CD4-positive, alpha-beta T cell treated with Interleukin-2 at 100 ng/mL for 4 hours (primary cell): ENCODE measurements at regions not wholly inside any gene's neighbourhood (a gene's known extent, or its start where the extent isn't known, plus 50 kb on each side); places are given as distances from the start of the nearest gene placed in this dataset.

Source experiments
- DNase-seq: peaks from one replicate; pipeline ENCODE4 v3.0.0-alpha.2; 2020; ENCODE audit warnings: low spot score

DNA sequence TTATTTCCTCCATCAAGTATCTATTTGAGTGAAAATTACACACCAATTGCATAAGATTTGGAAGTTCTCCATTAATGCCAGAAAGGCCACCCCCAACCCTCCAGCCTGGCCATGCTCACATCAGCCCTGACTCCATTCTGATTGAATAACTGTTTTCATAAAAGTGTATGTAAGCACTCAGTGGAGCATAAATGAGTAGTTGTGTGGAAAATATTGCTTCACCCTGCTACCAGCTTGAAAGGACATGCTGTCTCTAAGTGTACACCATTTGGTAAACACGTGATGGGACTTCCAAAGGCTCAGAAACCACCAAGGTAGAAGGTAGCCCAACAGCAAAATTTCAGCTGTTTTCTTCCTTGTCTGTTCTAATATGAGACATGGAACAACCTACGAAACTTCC lies 393.8 kb downstream of the ZNF385D start:
- no peak for DNase-seq

DNA sequence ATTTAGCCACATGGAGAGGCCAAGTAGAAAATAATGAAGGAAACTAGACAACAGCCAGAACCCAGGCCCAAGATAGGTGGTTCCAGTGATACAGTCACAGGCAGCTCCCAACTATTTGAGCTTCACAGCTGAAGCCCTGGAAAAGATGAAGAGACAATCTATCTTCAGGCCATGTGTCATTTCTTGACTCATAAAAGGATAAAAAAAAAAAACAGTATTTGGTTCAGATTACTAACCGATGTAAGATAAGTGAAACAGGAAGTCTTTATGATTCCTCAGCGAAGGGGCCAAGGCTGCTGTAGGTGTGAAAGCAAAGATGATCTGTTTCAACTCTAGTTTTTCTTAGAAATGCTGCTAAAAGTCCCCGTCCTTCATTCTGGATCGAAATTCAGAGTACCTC lies 394.6 kb downstream of the ZNF385D start:
- no peak for DNase-seq

DNA sequence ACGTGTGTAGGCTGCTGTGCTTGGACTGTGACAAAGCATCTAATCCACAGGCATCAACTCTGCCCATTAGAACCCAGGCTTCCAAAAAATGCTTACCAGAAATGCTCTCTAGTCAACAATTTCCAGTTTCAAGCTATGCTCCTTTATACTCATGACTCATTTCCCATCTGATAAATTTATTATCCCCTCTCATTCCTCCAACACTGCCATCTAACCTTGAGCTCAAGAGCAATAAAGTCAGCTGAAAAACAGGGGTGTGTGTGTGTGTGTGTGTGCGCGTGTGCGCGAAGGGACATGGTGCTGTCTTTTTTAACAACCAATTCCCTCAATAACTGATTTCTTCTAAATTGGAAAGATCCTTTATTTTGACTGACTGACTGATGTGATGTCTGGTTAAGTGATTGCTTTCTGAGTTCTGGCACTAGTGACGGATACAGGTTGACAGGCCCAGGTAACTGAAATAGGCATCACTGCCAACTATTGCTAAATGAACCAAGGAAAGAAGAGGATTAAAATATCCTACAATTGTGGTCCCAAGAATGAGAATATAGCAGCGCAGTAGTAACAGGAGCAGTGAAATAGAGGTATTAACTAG lies 405.5 kb downstream of the ZNF385D start:
- DNase-seq: no peak

DNA sequence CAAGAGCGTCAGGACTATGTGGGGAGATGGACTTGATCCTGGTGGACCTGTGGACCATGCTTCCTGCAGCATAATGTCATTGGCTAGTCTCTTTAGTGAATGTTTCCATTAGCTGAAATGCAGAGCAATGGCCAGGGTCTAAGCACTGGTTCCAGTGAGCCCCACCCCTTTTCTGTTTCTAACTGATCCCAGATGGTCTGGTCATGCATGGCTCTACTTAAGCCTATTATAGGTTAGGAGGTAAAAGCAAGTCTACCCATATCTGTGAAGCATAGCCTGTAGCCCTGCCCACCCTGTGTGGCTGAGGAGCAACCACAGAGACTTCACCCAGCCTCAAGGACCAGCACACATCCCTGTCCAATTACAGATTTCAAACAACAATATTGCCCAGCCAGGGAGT lies 419.2 kb downstream of the ZNF385D start:
- no peak for DNase-seq

DNA sequence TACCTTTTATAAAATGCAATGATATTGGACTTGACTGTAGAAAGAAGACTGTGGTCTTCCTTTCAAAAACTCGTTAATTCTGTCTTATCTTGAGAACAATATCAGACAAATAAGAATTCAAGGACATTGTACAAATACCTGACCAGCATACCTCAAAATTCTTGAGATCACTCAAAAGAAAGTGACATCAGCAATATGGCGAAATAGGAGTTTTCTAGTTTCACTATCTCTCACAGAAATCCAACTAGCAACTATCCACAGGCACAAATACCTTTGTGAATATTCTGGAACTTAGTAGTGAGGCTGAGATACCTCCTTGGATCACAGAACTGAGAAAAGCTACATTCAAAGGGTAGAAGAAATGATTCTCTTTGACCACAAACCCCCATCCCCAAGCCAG lies 419.7 kb downstream of the ZNF385D start:
- DNase-seq: no peak

DNA sequence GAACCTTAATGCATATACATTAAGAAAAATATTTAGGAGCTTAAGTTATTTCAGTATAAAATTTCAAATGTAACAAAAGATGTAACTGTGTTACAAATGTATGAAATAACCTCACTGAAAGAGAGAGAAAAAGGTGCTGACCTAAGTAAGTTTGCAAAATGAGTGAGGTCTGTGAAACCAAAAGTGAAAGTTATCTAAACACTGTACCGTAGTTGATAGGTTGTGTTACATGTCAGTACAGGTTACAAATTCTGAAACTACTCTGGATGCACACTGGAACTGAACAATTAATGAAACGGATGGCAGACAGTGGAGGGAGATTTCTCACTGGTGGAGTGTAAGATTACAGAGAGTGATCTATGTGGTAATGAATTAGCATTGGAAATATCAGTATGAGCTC lies 420.7 kb downstream of the ZNF385D start:
- DNase-seq: no peak

DNA sequence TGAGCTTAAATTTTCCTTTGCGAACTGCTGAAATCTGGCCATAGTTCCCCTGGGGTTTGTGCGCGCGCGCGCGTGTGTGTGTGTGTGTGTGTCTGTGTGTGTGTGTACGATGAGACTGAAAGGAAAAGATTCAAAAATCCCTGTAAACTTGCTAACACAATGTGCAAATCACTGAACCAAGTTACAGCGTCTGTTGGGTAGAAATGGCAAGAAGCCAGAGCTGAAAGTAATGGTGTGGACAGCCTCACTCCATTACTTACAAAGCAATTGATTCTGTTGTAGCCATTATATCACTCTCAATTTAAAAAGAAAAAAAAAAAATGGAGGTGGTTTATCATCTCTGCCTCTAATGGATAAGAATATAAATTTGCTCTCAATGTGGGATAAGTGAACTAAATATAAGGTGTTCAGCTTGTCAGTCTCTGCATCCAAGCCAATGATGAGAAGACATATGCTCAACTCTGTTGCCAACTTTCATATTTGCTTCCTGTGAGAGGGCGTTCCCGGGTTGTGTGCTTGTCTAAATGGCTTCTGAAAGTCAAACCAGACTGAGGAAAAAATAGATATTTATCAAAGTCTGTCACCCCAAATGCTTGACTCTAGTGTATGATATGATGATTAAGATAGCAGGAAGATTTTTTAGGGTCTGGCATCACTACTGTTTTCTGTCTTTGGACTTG lies 422.2 kb downstream of the ZNF385D start:
- DNase-seq: no peak

DNA sequence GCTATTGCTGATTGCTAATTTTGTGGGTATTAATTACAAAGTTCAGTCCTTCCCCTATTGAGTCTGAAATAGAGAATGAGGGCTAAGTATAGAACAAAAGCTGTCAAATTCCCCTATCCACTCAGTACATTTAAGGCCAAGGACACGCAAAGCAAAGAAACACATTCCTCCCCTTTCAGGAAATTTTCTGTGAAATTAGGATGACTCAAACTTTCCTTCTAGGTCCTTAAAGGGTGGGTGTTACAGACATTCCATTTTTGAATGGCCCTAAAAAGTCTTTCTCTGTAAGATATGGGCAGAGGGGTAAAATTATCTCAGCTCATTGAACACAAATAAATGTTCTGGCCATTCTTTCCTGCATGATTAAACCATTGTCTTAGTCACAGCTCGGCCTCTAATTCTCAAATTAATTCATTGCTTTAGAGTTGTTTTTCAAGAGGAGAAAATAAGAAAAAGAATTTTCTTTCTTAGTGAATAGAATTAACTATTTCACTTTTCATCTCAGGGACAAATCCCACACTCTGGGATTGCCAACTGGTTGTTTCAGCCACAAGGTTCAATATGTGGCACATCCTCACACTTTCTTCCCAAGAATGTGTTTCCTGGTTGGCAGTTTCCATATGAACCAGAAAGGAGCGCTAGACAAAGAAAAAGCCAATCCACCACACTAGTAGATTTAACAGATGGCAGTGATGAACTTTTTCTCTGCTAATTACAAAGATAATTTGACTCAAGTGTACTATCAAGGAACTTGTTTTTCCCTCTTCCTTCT lies 424.1 kb downstream of the ZNF385D start:
- no peak for DNase-seq

DNA sequence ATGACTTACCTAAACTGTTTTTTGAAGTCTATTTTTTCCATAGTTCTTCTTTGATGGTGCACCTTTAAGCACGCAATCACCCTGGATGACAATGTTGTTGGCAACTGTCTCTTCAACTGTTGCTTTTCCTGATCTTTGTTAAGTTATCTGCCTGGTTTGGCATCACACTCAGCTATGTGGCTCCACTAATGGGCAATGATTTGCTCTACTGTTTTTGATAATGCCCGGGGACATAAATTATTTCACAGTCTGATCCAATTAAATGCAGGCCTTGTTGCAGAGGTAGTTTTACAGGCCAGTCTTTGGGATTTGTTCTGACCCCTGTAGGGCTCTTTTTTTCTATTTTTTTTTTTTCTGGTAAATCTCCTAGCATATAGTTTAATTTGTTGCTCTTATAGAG lies 436.3 kb downstream of the ZNF385D start:
- DNase-seq: no peak

DNA sequence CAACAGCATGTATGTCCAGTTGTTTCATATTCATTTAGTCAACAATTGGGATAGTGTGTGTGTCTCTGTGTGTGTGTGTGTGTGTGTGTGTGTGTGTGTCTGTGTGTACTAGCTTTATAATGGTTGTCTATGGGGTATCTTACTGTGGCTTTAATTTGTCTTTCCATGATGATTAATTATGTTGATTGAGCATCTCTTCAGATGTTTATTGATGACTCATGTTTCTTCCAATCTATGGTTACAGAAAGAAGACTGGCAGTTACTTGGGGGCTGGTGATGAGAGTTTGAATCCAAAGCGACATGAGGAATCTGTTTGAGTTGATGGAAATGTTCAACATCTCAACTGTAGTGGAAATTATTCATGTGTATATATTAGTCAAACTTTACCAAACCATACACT lies 440.1 kb downstream of the ZNF385D start:
- no peak for DNase-seq

DNA sequence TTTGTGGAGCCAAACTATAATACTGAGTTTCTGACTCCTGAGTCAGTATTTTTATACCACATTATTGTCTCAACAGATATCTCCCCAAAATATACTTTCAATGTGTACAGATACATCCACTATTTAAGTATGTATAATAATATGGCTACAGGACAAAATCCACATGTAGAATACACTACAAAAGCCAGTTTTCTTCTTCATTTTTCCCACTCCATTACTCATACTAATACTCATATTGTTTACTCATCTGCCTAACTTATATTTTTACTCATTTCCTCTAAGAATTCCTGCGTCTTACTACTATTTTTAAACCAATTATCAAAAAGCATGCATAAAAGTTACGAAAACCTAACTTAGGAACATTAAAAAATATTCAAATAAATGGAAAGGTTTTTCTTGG lies 440.8 kb downstream of the ZNF385D start:
- no peak for DNase-seq

DNA sequence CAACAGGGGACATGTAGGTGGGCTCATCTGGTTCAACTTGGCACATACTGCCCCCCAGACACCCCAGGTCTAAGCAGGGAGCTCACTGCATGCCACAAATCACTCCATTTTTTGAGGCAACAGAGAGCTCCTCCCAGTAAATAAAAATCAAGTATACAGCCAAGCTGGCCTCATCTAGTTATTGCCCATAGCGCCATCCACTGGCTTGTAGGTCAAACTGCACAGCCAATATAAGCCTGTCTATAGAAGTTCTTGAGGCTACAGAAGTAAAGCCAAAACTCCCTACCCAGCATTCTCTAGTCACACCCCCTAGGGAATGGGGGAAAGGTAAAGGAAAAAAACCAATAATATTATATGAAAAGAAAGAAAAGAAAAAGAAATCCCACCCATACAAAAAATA lies 453.7 kb downstream of the ZNF385D start:
- no peak for DNase-seq

DNA sequence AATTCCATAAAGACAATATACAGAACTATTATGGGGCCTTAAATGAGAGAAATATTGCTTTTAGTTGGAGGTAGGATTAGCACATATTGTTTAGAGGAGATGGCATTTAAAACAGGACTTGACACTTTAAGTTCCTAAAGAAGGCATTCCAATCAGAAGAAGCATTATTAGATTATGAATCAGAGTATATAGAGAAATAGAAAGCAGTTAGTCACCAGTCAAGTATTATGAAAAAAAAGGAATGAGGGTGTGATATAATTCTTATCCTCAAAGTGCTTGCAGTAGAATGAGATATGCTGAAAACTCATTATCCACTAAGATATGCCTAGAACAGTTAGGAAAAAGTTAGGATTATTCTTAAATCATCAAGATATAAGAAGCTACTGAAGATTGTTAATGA lies 456.2 kb downstream of the ZNF385D start:
- DNase-seq: no peak

DNA sequence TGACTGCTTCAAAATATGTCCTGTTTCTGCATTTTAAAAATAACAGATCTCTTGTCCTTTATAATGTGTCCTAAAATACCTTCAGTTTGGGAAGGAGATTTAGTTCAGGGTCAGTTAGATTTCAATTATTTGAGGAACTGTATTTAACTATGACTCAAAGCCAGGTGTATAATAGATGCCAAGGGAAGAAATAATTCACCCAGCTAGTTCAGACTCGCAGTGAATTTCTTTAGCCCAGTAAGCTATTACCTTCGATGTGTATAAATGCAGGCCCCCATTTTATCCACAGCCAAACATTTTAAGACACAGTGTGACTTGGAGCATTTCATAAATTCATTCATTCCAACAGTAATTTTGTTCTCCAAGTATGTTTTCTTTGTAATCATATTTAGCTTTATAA lies 458.0 kb downstream of the ZNF385D start:
- DNase-seq: no peak

DNA sequence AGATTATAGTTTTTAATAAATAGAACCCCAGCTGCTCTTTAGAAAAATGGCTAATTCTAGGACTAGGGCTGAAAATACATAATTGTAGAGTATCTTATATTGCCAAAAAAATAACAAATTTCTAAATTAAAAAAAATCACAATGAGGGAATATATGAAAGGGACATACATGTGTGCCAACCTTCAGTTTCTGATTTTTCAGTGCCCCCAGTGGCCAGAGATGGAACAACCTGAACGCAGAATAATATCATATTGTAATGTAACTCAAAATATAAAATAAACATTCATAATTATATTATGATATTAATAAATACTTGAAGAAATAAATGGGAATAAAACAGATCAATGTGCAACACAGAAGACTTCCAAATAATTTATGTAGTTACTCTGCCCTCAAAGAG lies 460.5 kb downstream of the ZNF385D start:
- DNase-seq: no peak

DNA sequence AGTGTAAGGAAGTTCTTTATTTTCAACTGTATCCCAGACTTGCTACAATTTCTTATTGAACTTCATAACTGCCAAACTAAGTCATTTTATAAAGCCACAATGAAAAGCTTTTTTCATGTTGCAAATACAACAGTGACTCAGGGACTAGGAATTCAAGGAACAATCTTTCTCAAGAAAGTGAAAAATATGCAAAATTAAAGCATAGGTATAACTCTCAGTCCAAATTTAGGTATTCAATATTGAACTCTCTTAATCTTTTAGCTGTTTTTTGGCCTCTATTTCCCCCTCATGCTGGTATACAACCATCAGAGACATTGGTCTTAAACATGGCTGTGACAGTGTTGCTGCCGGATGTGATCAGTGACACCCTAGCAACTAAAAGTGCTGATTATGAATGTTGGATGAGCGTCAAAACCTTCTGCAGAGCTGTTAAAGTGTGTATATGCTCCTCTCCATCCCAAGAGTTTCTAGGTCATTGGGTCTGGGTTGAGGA lies 476.9 kb downstream of the ZNF385D start:
- DNase-seq: no peak

DNA sequence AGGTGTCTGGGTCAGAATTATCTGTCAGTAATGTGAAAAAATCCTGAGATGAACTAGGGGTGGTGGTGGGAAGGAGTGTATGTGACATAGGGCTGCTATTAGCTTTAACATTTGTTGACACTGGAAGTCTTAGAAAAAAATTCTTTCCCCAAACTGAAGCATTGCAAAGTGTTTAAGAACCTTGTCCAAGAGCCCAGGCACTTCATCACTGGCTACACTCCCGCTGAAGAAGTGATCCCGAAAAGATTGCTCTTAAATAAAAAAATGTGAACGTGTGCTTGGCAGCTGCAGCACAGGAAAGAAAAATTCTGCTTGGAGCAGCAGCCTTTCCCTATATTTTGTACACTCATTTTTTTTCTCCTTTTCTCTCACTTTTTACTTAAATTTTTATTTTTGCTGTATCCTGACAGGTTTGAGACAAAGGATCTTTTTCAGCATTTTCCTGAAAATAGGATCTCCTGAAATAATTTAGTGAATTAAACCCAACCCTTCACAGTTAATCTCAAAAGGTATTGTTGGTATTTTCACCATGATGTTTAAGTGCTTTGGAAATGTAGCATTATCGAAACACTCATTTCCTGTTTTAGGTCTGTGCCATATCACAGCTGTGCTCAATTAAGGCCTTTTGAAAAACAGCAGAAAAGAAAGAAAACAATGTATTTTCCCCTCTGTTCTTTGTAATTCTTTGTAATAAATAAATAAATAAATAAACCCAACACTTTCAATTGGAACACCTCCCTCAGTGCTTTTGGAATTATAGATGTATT lies 477.6 kb downstream of the ZNF385D start:
- no peak for DNase-seq

DNA sequence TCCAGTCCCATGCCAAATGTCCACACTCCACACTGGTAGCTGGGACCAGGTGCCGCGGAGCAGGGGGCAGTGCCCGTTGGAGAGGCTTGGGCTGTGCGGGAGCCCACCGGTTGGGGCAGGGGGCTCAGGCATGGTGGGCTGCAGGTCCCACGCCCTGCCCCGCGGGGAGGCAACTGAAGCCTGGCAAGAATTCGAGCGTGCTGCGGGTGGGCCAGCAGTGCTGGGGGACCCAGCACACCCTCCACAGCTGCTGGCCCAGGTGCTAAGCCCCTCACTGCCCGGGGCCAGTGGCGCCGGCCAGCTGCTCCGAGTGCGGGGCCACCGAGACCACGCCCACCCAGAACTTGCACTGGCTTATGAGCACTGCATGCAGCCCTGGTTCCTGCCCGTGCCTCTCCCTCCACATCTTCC lies 479.4 kb downstream of the ZNF385D start:
- no peak for DNase-seq

DNA sequence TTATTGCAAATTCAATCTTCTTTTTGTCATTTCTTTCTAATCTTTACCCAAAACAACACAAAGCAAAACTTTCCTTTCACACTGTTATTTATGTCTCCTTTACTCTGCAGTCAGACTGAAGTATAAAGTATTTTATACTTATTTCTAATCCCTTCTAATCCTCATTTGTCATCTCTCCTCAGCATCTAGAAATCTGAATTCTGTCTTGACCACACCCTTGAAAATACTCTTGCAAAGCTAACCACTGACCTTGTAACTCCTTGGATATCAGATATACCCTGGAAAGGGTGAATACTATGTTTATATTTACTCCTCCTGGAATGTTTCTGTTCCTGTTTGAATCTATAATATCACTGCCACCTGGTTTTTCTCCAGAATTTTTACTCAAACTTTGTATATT lies 481.1 kb downstream of the ZNF385D start:
- no peak for DNase-seq

DNA sequence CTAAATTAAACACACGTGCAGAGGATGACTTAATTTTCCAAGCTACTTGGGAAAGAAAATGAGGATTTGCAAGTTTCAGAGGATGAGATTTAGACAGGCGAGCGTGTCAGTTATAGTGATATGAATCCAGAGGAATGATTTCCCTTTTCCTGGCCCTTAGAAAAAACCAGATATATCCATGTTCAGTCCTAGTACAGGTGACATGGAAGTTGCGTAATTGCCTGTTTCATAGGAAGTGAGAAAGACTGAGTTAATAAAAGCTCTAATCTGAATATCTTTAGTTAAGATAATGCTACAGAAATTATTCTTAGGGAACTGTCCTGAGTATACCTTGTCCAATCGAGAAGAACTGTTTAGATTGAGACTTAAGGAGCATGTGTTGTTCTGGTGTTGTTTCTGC lies 490.5 kb downstream of the ZNF385D start:
- no peak for DNase-seq

DNA sequence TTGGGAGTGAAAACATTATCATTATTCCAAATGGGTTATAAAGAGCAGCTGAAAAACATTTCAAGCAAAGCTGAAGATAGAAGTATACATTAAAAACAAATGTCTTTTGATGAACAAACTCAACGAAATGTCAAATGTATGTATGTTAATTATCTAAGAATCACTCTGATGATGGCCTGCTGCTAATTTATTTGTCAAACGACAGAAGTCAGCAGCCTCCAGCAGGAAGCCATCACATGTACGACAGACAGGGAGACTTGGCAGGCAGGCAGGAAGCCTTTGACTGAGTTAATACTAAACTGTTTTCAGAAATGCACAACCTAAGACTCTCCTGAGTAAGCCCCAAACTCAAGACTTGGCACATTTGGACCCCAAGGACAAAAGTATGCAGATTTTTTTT lies 491.1 kb downstream of the ZNF385D start:
- DNase-seq: no peak

DNA sequence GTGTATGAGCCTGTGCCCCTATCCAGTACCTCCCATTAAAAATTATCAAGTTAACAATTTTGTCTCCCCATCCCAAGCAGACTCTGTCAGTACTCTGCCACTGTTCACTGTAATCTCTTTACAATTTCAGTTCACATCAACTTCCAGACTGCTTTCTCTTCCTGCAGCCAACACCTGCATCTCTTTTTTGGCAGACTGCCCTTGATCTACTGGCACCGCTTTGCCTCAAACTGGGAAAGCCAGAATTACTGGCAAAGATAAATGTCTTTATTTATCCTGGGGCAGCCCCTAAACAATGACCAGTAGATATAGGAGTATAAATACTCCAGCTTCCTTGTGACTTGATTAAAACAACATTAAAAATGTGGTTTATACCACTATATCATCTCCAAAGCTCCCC lies 494.1 kb downstream of the ZNF385D start:
- no peak for DNase-seq

DNA sequence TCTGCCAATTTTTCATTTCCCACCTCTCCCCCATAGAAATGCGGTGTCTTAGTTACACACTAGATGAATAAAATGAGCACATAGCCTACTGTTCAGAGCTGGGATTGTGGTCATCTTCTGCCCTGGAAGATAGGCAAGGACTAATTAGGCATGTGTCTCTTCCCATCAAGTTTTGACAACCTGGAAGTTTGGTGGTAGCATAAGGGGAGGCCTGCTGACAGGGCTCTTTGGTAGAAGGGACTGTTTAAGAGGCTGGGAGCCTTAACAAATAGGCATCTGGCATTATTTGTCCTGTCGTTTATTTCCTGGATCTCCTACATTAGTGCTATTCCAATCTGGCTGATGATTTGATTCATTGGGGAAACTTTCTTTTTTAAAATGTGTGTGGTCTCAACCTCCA lies 512.3 kb downstream of the ZNF385D start:
- no peak for DNase-seq
